ENCODE measurements at regions not wholly inside any gene's neighbourhood (a gene's known extent, or its start where the extent isn't known, plus 50 kb on each side); places are given as distances from the start of the nearest gene placed in this dataset.
"Not testable (repeated sequence)": the region's sequence is repeated elsewhere in the genome, so short reads cannot be mapped to it uniquely, and the experiment has no call there.

DNA sequence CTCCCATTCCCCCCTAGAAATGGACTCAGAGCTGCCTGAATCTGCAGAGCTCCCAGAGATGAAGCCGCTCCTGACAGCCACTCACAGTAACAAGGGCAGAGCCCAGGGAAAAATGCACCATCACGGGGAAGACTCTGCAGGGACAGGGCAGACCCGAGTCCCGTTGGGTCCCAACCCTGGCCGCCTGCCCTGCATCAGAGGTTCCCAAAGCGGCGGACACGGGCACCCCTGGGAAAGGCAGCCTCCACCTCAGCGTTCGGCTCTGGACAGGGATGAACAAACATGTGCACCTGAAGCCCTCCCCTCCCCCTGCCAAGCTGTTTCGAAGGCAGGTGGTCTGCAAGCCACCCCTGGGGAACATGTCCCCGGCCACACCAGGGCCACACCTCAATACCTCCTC is 320.4 kb downstream of the ADGRD1 start:
- no peak for DNase-seq (ENCODE audit: low read depth in 2 of 2)

- DNase-seq (ENCODE audit: low read depth in 2 of 2) = no peak
Observed at GRCh38 chr12:131274906-131275305, 321.2 kb downstream of the ADGRD1 start.

DNA sequence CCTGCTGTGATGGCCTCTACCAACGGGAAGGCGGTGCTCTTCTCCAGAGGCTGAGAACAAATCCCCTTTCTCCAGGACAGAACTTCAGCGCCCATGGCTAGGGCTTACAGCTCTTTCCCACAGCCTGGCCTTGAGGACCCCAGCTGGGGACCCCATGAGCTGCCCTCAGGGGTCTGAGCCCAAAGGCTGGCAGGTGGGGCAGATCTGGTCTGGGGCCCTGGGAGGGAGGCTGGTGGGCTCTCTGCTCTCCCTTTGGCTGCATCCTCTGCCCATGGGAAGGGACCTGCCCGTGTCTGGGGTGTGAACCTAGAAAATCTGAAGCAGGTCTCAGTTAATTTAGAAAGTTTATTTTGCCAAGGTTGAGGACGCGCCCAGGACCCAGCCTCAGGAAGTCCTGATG is 322.1 kb downstream of the ADGRD1 start:
- no peak for DNase-seq (ENCODE audit: low read depth in 2 of 2)

- no peak for DNase-seq (ENCODE audit: low read depth in 2 of 2)
Observed at GRCh38 chr12:131276501-131277185, 322.9 kb downstream of the ADGRD1 start.

DNA sequence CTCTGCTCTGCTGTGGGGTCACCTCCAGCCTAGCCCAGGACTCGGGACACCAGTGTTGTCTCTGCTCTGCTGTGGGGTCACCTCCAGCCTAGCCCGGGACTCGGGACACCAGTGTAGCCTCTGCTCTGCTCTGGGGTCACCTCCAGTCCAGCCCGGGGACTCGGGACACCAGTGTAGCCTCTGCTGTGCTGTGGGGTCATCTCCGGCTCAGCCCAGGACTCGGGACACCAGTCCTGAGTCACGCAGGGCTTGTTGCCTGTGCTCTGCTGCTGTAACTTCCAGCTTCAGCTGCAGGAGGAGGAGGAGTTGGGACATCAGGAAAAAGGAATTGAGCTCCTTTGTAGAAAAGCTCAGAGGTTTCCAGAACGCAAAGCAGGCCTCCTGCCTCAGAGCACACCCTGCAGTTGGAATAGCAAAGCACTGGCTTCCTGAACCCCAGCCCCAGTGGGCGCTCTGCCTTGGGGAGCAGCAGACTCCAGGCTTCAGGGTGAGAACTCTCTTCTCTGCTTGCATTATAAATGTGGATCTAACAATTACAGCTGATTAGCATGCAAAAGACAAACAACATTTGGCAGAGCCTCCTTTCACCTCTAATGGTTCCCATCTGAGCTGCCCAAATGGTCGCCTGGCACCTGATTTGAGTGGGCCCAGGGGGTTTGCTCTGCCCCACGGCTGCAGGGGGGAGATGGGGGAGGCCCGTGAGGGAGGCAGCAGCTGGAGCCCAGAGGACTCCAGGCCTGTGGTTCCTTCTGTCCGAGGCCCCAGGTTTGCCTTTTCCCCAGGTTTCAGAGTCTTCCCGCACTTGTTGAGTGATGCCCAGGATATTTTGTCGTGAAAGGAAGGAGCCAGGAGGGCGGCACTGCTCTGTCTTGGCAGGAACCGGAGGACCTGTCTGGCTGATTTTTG is 323.7 kb downstream of the ADGRD1 start:
- DNase-seq (ENCODE audit: low read depth in 2 of 2) = not testable (repeated sequence)

- not testable (repeated sequence) for DNase-seq (ENCODE audit: low read depth in 2 of 2)
Observed at GRCh38 chr12:131278451-131279115, 324.9 kb downstream of the ADGRD1 start.

DNA sequence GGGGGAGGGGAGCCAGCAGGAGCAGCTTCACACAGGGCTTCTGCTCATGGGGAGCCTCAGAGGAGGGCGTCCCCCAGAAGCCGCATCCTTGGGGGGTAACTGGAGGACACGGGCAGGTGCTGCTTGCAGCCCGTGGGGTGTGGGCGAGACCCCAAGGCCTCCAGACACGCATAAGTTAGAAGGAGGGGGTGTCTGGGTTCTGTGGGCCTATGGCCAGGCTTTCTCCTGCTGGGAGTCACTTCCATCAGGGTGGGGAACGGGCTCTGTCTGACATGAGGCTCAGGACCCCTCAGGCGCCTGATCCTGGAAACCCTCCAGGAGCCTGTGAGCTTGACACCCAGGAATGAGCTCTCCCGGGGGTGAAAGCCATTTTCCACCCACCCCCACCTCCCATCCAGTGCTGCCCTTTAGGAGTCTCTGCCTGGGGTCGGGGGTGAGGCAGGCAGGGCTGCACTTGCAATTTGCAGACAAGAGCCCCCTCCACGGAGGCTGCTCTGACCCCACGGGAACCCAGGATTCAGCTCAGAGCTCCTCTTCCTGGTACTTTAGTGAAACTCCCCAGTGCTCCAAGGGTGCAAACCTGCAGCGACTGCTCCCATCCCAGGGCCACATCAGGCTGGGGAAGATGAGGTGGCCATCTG is 325.7 kb downstream of the ADGRD1 start:
- DNase-seq (ENCODE audit: low read depth in 2 of 2) = no peak

DNA sequence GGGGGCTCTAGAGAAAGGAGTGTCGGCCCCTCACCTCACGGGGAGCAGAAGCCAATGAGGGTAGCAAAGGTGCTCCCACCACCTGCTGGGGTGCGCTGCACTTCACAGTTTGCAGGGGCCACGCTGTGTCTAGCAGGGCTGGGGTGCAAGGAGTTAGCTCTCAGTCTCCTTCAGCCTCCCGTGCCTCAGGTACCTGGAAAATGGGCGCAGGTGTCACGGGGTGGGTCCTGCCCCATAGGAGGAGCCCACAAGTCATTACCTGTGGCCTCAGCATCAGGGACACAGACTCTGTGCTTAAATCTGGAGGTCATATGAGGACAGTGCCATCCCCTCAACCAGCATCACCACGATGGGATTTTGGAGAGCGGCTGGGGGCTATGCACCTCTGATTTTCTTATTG is 326.7 kb downstream of the ADGRD1 start:
- DNase-seq (ENCODE audit: low read depth in 2 of 2) = no peak

GRCh38 chr12:131281016-131281415 is 327.3 kb downstream of the ADGRD1 start:
- no peak for DNase-seq (ENCODE audit: low read depth in 2 of 2)

DNA sequence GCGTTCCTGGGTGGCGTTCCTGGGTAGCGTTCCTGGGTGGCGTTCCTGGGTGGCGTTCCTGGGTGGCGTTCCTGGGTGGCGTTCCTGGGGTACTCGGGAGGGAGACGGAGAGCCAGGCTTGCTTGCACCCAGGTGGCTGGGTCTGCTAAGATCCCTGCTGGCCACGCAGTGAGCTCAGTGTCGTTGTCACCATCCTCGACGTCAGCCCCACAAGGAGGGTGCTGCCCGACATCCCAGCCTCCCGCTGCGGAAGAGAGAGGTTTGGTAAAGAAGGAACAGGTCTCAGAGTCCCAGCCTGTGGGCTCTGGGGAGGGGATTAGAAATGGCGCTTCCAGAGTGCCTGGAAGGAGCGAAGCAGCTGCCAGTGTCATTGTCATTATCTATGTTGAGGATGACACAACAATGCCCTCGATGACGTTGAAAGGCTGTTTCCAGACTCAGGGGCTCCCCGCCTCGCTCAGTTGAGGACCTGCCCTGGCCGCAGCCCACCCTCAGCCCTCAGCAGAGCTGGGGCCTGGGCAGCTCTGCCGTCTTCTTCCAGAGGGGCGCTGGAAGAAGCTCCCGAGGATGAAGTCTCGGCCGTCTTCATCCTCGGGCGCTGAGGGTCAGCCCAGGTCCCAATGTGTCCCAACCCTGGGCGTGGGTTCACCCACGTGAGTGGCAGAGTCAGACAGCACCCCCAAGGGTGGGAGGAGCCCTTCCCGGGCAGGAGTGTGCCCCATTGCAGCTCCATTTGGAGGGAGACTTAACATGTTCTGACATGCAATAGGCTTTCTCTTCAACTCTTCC is 328.8 kb downstream of the ADGRD1 start:
- DNase-seq (ENCODE audit: low read depth in 2 of 2) = no peak

DNA sequence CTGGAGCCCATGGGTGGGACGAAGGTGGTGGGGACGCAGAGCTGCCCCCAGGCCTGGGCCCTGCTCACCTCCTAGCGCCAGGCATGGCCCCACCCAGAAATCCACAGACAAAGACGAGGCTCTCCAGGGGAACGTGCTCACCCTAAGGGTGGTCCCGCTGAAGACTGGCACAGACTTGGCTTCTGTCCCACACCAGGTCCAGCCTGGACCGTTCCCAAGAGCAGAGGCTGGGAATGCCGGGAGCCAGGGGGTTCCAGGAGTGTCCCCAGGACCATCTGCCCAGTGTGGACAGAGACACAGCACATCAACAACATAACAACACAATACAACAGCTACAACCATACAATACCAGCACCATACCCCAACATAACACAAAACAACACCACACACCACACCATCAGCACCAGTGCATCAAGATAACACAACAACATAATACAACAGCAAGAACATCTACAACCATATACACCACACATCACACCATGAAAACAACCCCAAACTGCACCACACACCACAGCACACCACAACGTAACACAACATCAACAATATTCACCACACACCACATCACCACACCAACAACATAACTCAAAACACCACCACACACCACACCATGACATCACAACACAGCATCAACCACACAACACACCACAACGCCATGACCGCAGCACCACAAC is 329.6 kb downstream of the ADGRD1 start:
- DNase-seq (ENCODE audit: low read depth in 2 of 2) = no peak

DNA sequence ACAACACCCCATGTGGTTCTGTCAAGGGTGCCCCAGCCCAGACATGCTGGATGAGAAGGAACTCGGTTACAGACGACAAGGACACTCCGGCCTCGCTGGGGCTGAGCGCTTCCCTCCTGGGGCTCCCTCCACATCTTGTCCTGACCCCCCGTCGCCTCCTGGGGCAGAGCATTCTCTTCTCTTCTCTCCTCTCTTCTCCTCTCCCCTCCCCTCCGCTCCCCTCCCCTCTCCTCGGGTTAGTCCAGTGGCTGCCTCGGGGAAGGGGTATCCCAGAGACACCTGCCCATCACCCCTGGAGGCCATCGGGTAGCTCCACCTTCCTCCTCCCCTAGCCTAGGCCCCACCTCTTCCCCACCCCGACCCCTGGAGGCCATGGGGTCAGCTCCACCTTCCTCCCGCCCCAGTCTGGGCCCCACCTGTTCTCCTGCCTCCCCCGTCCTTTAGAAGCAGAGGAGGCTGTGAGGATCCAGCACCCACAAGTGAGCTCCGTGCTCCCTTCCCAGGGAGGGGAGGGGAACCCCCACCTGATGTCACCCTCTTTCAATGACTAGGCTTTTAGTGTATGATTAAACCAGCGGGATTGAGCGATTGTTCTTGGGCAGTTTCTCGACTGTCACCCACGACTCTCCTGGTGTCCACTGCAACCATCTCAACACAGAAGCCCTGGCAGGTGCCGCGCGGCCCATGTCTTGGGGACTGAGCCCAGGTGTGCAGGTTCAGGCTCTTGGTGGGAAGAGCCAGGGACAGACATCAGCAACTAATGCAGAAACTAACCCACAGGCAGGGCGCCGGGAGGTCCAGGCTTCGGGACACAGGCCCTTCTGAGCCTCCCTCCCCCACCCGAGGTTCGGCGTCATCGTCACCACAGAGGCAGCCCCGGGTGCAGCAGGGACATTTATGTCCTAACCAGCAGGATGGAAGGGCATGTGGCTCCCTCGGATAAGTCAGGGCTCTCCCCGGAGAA is 330.4 kb downstream of the ADGRD1 start:
- not testable (repeated sequence) for DNase-seq (ENCODE audit: low read depth in 2 of 2)

- not testable (repeated sequence) for DNase-seq (ENCODE audit: low read depth in 2 of 2)
Observed at GRCh38 chr12:131284954-131285904, 331.5 kb downstream of the ADGRD1 start.

- DNase-seq (ENCODE audit: low read depth in 2 of 2) = not testable (repeated sequence)
Observed at GRCh38 chr12:131285905-131286295, 332.2 kb downstream of the ADGRD1 start.

GRCh38 chr12:131286301-131286700 is 332.6 kb downstream of the ADGRD1 start:
- DNase-seq (ENCODE audit: low read depth in 2 of 2) = not testable (repeated sequence)

GRCh38 chr12:131287015-131287937 is 333.6 kb downstream of the ADGRD1 start:
- no peak for DNase-seq (ENCODE audit: low read depth in 2 of 2)
